OCI-LY1 (cell line): ENCODE measurements at regions not wholly inside any gene's neighbourhood (a gene's known extent, or its start where the extent isn't known, plus 50 kb on each side); places are given as distances from the start of the nearest gene placed in this dataset.

ENCODE experiments used
- EZH2 ChIP-seq: fragments of 200-600 bp; sonication (generic), shearing (Covaris generic); IDR thresholded peaks from 2 replicates; pipeline ENCODE4 v1.8.0; 2017; ENCODE audit warnings: borderline replicate concordance, mixed run types, mild to moderate bottlenecking, antibody characterized with exemption, low read length, moderate library complexity, mixed read lengths
- TF ChIP-seq, protein P1 (sequence below): fragments of 200-600 bp; sonication (generic), shearing (Covaris generic); IDR thresholded peaks from 2 replicates; pipeline ENCODE4 v1.5.1; 2017; ENCODE audit warnings: mild to moderate bottlenecking, antibody characterized with exemption, low read length, moderate library complexity, mixed read lengths

DNA sequence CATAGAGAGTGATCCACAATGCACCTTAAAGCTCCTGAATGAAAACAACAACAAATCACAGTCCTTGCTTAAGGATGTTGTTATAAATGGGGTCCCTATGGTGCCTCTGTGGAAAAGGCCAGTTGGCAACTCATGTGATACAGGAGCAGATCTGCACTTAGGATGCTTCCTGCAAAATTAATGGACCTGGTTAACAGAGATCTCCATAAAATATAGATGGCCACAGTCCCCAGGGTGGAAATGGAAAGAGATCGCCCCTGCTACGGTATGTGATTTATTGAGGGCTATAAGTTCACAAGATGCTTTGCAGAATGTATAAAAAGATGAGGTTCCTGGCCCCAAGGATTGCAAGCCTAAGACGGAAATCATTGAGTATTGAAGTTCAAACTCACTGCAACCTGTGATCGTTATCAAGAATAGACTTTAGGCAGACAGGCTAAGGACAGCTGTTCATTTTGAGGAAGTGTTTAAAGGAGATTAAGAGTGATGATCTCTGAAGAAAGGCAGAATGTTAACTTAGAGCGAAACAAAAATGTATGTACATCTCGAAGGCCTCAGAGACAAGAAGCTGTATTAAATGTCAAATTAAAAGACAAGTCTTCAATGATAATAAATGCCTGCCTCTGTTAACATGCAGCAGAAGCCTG, 174.1 kb upstream of the PLPP4 start:
- TF ChIP-seq, protein P1, sequence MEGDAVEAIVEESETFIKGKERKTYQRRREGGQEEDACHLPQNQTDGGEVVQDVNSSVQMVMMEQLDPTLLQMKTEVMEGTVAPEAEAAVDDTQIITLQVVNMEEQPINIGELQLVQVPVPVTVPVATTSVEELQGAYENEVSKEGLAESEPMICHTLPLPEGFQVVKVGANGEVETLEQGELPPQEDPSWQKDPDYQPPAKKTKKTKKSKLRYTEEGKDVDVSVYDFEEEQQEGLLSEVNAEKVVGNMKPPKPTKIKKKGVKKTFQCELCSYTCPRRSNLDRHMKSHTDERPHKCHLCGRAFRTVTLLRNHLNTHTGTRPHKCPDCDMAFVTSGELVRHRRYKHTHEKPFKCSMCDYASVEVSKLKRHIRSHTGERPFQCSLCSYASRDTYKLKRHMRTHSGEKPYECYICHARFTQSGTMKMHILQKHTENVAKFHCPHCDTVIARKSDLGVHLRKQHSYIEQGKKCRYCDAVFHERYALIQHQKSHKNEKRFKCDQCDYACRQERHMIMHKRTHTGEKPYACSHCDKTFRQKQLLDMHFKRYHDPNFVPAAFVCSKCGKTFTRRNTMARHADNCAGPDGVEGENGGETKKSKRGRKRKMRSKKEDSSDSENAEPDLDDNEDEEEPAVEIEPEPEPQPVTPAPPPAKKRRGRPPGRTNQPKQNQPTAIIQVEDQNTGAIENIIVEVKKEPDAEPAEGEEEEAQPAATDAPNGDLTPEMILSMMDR = no peak
- TF ChIP-seq EZH2 = no peak
